Stimulated activated CD4-positive, alpha-beta T cell treated with anti-CD3 and anti-CD28 coated beads, Interleukin-2, amount 100 ng/mL, for 24 hours (primary cell): ENCODE measurements at regions not wholly inside any gene's neighbourhood (a gene's known extent, or its start where the extent isn't known, plus 50 kb on each side); places are given as distances from the start of the nearest gene placed in this dataset.

Experiments used
- DNase-seq, 2 donors: peaks; one replicate each; pipeline ENCODE4 v3.0.0-alpha.2; 2020

- no peak for DNase-seq
Observed at GRCh38 chr1:199122085-199122484, 483.2 kb downstream of the PTPRC start.

DNA sequence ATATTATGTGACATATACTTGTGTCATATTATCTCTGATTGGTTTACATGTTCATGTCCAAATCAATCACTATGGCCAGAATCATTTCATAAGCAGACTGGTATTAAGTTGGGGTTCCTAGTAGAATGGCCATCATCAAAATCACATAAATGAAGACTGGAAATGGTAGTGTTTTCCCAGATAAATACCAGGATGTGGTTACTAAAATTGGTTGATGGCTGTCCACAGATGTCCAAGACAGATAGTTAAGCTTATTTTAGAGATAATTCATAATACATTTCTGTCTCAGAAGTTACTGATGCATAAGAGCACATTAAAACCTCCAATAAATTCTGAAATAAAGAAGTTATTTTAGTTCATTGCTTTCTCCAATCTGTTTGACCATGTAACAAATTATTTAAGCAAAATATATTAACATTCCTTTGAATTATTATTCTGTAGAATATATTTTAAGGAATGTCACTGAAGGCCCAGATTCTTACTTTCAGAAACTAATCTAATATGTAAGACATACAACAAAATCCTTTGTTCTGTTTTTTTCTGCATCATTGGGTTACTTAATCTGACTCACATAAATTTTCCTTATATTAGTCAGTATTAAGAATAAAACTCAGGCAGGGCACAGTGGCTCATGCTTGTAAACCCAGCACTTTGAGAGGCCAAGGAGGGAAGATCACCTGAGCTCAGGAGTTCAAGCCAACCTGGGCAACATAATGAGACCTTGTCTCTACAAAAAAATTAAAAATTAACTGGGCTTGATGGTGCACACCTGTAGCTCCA lies 483.9 kb downstream of the PTPRC start:
- no peak for DNase-seq

DNA sequence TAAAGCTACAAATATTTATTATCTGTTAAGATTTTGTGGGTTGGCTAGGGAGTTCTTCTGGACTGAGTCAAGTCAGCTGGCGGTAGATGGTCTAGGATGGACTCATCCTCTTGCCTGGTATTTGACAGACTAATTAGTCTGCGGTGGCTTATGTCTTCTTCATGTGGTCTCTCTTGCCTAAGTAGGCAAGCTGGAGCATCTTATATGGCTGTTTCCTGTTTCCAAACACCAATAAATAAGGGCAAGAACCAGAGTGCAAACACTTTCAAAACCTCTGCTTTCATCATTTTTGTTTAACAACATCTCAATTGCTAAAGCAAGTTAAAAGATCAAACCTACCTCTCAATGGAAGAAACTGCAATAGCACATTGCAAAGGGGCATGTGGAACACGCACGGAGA lies 484.8 kb downstream of the PTPRC start:
- DNase-seq, result no peak

GRCh38 chr1:199124351-199124750 lies 485.5 kb downstream of the PTPRC start:
- no peak for DNase-seq

- no peak for DNase-seq
Observed at GRCh38 chr1:199129247-199129646, 490.4 kb downstream of the PTPRC start.

DNA sequence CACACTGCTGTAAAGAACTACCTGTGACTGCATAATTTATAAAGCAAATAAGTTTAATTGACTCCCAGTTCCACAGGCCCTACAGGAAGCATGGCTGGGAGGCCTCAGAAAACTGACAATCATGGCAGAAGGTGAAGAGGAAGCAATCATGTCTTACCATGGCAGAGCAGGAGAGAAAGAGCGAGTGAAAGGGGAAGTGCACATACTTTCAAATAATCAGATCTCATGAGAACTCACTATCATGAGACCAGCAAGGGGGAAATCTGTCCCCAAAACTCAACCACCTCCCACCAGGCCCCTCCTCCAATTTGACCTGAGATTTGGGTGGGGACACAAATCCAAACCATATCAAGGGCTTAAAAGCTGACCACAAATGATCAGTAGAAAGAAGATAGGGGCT lies 493.2 kb downstream of the PTPRC start:
- no peak for DNase-seq

DNA sequence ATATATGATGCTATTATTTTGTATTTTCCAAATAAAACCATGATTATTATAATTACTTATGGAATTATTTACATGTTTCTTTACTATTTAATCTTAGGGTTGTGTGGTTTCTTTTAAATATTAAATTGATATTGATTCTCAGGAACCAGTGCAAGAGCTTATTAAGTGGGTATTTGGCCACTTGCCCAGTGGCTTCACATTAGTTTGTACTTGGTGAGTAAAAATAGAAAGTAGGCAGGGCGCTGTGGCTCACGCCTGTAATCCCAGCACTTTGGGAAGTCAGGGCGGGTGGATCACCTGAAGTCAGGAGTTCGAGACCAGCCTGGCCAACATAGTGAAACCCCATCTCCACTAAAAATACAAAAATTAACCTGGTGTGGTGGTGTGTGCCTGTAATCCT lies 497.1 kb downstream of the PTPRC start:
- DNase-seq, result no peak

DNA sequence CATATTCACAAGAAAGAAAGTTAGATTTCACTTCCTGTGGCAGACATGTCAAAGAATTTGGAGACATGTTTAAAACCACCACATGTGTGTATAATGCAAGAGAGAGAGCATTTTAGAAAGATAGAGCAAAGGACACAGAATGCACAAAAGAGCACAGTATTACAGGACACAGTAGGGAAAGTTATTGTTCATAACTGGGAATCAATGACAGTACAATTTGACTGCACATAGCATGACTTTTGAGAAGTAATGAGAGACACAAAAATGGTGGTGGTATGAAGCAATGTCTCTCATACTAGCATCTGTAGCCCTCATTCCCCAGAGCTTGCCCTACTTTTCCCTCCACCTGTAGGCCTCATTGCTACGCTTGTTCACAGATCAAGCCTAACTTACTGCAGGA lies 499.2 kb downstream of the PTPRC start:
- DNase-seq, result no peak

- no peak for DNase-seq
Observed at GRCh38 chr1:199149591-199149990, 510.8 kb downstream of the PTPRC start.

DNA sequence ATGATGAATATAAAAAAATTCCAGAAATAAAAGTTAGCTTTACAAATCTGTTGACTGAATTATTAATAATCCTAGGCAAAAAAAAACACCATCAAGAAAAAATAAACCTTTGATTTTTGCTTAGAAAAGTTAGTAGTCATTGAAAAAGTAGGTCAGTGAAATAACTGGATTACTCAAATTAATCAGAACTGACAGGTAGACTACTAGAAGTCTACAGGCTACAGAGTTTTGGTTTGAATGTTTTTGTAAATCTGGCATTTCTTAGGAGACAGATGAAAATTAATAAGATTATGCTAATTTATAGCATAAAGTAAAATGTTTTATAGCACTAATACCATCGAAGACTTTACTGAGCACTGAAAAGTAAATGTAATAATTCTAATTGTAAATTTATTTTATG lies 511.9 kb downstream of the PTPRC start:
- DNase-seq, result no peak

DNA sequence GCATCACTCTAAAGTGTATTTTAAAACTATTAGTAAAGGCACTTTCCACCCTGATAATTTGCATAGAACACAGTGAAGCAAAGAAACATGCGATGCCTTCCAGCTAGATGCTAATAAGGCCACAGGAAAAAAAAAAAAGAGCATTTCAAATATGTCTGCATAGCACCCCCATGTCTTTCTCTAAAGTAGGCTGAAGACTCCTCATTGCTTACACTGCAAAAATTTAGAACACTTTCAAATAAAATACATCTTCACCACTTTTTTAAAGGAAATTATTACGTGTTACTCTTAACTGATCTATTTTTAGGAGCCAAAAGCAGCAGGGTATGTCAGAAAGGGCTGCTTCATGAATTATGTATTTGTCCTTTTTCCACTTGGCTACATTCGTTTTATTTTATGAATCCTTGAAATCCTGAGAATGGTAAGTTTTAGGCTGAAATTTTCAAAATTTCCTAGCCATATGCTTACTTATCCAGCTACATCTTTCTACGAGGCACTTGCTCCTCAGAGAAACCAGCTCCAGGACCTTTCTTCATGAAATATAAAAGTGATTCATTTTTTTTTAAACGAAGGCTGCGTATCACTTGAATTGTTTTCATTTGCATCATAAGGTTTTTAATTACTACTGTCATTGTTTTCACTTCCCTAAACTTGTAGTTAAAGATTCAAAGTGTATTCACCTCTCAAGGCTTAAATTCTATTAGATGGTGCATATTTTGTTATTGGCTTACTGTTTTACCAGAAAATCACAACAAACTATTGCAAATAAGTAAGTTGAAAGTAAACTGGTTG lies 513.0 kb downstream of the PTPRC start:
- no peak for DNase-seq

- no peak for DNase-seq
Observed at GRCh38 chr1:199152676-199153075, 513.8 kb downstream of the PTPRC start.

DNA sequence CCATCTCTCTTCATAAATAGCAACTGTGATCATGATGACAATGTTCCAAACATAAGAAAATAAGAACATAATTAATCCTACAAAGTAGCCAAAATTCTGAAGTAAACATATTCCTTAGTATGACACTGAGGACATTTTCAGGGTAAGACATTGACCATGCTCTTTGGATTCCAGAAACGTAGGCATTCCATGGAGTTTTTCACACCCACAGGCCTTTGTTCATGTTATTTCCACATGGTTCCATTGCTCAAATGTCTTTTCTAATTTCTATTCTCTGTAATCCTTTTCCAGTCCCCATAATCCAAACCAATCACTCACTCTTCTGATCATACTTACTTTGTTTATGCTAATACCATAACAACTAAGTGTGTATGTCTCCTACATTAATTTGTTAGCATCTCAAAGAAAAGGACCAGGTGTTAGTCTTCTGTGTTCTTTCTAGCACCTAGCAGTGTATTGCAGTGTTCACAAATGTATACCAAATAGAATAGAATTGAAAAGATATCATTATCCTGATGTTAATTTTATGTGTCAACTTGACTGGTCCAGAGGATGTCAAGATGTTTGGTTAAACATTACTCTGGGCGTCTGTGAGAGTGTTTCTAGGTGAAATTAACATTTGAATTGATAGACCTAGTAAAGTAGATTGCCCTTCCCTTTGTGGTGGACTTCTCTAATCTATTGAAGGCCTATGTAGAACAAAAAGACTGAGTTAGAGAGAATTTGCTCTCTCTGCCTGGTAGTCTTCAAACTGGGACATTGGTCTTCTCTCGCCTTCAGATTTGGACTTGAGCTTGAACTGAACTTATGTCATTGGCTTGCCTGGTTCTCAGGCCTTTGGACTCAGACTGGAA lies 516.6 kb downstream of the PTPRC start:
- no peak for DNase-seq

- DNase-seq, result no peak
Observed at GRCh38 chr1:199157494-199157893, 518.7 kb downstream of the PTPRC start.

DNA sequence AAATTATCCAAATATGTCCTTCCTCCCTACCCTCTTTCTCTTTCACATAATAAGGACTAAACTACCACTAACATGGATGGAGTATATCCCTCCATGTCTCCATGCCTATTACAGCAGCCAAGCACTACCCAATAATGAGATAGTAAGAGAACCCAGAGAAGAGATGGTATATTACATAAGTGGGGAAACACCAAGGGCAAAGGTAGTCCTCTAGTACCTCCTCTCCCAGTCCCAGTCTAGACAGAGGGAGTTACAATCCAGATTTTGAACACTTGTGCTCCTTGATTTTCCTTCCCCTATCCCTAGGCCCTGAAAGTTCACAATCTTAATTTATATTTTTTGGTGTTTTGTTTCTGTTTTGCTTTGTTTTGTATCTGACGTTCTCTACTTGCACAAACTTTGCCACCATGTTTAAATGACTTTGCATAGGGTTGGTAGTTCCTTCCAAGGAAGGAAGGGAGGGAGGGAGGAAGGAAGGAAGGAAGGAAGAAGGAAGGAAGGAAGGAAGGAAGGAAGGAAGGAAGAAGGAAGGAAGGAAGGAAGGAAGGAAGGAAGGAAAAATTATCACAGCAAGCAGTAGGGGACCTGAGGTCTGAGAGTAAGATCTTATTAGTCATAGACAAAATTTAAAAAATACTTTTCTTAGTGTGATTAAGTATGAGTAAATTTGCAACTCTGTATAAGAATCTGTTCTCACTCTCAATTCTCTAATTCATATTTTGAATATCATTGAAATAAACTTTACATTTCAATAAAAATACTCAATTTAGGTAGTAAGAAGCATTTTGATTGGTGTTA lies 521.9 kb downstream of the PTPRC start:
- no peak for DNase-seq

- DNase-seq, result no peak
Observed at GRCh38 chr1:199161319-199161680, 522.5 kb downstream of the PTPRC start.

GRCh38 chr1:199161766-199162303 lies 523.0 kb downstream of the PTPRC start:
- no peak for DNase-seq

DNA sequence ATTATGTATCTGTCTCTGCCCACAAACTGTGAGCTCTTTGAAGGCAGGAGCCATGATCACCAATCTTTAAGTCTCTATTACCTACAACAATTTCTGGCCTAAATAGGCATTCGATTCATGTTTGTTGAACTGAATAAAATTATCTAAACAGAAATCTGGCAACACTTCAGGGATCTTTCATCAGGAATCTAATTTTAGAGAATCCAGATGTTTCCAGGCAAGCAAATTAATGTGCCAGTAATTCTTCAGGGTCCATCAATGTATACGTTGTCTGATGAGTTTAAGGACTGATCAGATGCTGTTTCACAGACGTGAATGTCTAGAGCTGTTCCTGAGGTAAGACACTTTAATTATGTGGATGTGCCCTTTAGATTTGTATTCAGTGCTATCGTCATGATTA lies 524.4 kb downstream of the PTPRC start:
- DNase-seq, result no peak

- DNase-seq, result no peak
Observed at GRCh38 chr1:199163670-199164069, 524.8 kb downstream of the PTPRC start.

GRCh38 chr1:199167460-199167859 lies 528.6 kb downstream of the PTPRC start:
- DNase-seq, result no peak

DNA sequence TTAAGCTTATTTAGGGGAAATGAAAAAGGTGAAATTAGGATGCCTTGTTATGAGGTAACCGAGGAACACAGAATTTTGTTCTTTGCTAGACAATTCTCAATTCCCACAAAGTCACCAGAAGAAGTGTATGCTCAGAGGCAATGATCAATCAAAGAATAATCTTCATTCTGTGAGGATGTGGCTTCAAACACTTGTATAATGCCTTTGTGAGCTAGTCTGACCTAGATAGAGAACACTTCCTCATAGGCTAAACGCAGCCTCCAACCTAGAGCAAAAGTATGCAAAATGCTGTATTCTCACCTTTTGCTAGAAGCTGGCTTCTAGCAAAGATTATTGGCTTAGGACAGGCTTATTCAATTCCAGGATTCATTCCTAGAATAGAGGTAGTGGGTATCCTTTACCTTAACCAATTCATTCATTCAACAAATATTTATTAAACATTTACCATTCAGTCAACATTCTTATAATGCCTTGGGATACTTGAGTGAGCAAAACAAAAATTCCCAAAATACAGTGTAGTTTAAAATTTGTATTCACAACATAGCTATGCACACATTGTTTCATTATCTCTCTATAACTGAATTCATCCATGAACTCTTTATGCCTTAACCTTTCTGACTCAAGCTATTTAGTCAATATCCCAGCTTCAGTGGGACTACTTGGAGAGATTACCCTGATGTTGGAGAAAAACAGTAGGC lies 530.2 kb downstream of the PTPRC start:
- no peak for DNase-seq

DNA sequence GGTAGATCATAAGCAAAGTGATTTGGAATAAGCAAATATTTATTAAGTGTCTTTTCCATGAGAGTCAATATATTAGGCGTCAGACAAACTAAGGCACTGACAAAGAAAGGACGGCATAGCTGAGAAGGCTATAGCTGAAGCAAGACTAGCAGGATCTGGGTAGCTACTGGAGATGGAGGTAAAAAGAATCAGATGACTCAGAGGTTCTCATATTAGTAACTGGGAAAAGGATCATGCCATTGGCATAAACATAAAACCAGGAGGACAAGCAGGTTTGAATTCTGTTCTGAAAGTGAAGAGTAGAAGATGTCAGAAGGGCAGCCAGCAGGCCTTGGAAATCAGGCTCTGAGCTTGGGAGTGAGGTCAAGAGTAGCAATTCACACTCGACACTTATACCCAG lies 531.9 kb downstream of the PTPRC start:
- no peak for DNase-seq
